K562 (cell line): ENCODE measurements at regions not wholly inside any gene's neighbourhood (a gene's known extent, or its start where the extent isn't known, plus 50 kb on each side); places are given as distances from the start of the nearest gene placed in this dataset.

ENCODE experiments used
- ATAC-seq: fragments of 200-7000 bp; cut with Tn5 transposase; 3 replicates; pipeline ENCODE4 v1.9.1; 2020; ENCODE audit warnings: moderate library complexity
- BruUV-seq: library from RNA; stranded (reverse); fragments of 400-500 nt; replicated peaks from 2 replicates; lab custom pipeline; 2021; lab: Mats Ljungman, UMichigan
- CTCF ChIA-PET: fragments of 300-600 bp; formaldehyde crosslinking; extraction: SDS; loops from one replicate; lab custom pipeline; 2021; ENCODE audit warnings: low intra/inter-chr PET ratio; lab: Yijun Ruan, JAX
- POLR2A ChIA-PET: fragments of 300-600, 350-650 bp; sonication (Branson Sonifier 250); formaldehyde crosslinking; extraction: SDS; loops from one replicate; lab custom pipeline; 2021; ENCODE audit warnings: antibody characterized with exemption, inconsistent platforms; lab: Yijun Ruan, JAX
- DNase-seq, 4 experiments: peaks; one replicate each; pipeline versions ENCODE4 v3.0.0 to v3.0.0-alpha.2; 2011 to 2018; ENCODE audit warnings: low spot score in 3 of 4, mixed read lengths in 3 of 4; ENCODE audit errors: extremely low read depth in 1 of 4
- FAIRE-seq: peaks from 2 replicates; lab custom pipeline; 2011; peaks lifted over from hg19 to GRCh38; lab: Jason Lieb, UNC
- H2AFZ ChIP-seq: 2 replicates; pipeline ENCODE4 v1.6.0; 2011; ENCODE audit warnings: low read depth, low read length, control low read depth, inconsistent platforms
- H3K27ac ChIP-seq: fragments of 200-600 bp; 3 replicates; pipeline ENCODE4 v1.8.0; 2011; ENCODE audit warnings: low read depth, mild to moderate bottlenecking, control low read depth, inconsistent platforms, low read length, moderate library complexity, mixed read lengths; ENCODE audit errors: extremely low read depth
- H3K27me3 ChIP-seq, 2 experiments: fragments of 300-600 bp in 1 of 2; 2 replicates in 1 of 2; 3 replicates in 1 of 2; pipeline versions ENCODE4 v1.6.0 to v1.8.0; 2011; ENCODE audit warnings: inconsistent platforms in 2 of 2, low read length in 2 of 2, mild to moderate bottlenecking in 1 of 2, mixed read lengths in 1 of 2, moderate library complexity in 1 of 2; ENCODE audit not compliant: control insufficient read depth in 2 of 2, insufficient read depth in 2 of 2
- H3K36me3 ChIP-seq: fragments of 300-600 bp; 3 replicates; pipeline ENCODE4 v1.8.0; 2011; ENCODE audit warnings: mild to moderate bottlenecking, low read length, inconsistent platforms; ENCODE audit not compliant: control insufficient read depth, insufficient read depth
- H3K4me1 ChIP-seq, 2 experiments: fragments of 200-600 bp in 1 of 2; replicated peaks in 1 of 2; 2 replicates in 1 of 2; 3 replicates in 1 of 2; pipeline versions ENCODE4 v1.5.1 to v1.8.0; 2011; ENCODE audit warnings: inconsistent platforms in 2 of 2, low read length in 2 of 2, mild to moderate bottlenecking in 1 of 2, mixed read lengths in 1 of 2, moderate library complexity in 1 of 2; ENCODE audit not compliant: control insufficient read depth in 2 of 2, insufficient read depth in 2 of 2
- H3K4me2 ChIP-seq: 2 replicates; pipeline ENCODE4 v1.6.1; 2011; ENCODE audit warnings: low read length, control low read depth, inconsistent platforms, mixed read lengths; ENCODE audit not compliant: insufficient read depth
- H3K4me3 ChIP-seq: fragments of 200-600 bp; sonication (generic), shearing (Covaris generic); 2 replicates; pipeline ENCODE4 v1.5.1; 2016; ENCODE audit warnings: control low read depth, inconsistent platforms
- H3K79me2 ChIP-seq: fragments of 200-600 bp; 3 replicates; pipeline ENCODE4 v1.8.0; 2011; ENCODE audit warnings: low read length, inconsistent platforms; ENCODE audit not compliant: control insufficient read depth, insufficient read depth
- H3K9ac ChIP-seq, 2 experiments: 2 replicates each; pipeline versions ENCODE4 v1.6.0 to v1.6.1; 2011; ENCODE audit warnings: low read depth in 2 of 2, low read length in 2 of 2, control low read depth in 1 of 2, inconsistent platforms in 1 of 2, mild to moderate bottlenecking in 1 of 2, mixed read lengths in 1 of 2; ENCODE audit not compliant: insufficient read depth in 1 of 2
- H3K9me1 ChIP-seq: one replicate; pipeline ENCODE4 v1.6.0; 2011; ENCODE audit warnings: inconsistent platforms, mild to moderate bottlenecking, low read length, moderate library complexity; ENCODE audit not compliant: control insufficient read depth, insufficient read depth
- H3K9me3 ChIP-seq: replicated peaks from 2 replicates; pipeline ENCODE4 v1.5.1; 2011; ENCODE audit warnings: low read depth, low read length, inconsistent platforms; ENCODE audit not compliant: control insufficient read depth, insufficient read depth
- H4K20me1 ChIP-seq: replicated peaks from 2 replicates; pipeline ENCODE4 v1.6.1; 2011; ENCODE audit warnings: low read length, inconsistent platforms, mixed read lengths; ENCODE audit not compliant: control insufficient read depth, insufficient read depth
- CEBPG ChIP-seq, 3 experiments: fragments of 200-800 bp in 1 of 3; sonication (Bioruptor generic) in 1 of 3; sonication (generic) in 1 of 3; formaldehyde crosslinking in 1 of 3; IDR thresholded peaks in 2 of 3; conservative IDR thresholded peaks in 1 of 3; 2 replicates each; pipeline versions ENCODE4 v1.6.1 to v1.8.0; 2016 to 2022; ENCODE audit warnings: missing compliant biosample characterization in 2 of 3, missing genetic modification characterization in 2 of 3, mild to moderate bottlenecking in 1 of 3, missing genetic modification reagents in 1 of 3
- EWSR1 ChIP-seq: fragments of 450-650 bp; IDR thresholded peaks from 2 replicates; pipeline ENCODE4 v1.6.1; 2018; ENCODE audit warnings: borderline replicate concordance, mild to moderate bottlenecking, low read depth, moderate library complexity; ENCODE audit not compliant: partially characterized antibody
- FOXK2 ChIP-seq, 2 experiments: fragments of 450-650 bp; IDR thresholded peaks in 1 of 2; conservative IDR thresholded peaks in 1 of 2; 2 replicates each; pipeline ENCODE4 v1.6.1; 2016; ENCODE audit warnings: low read depth in 2 of 2, mild to moderate bottlenecking in 1 of 2
- NFIC ChIP-seq: fragments of 450-650 bp; IDR thresholded peaks from 2 replicates; pipeline ENCODE4 v1.6.1; 2017; ENCODE audit warnings: mild to moderate bottlenecking, inconsistent platforms
- PHB ChIP-seq: fragments of 250-450 bp; sonication (Bioruptor Pico); IDR thresholded peaks from 2 replicates; pipeline ENCODE4 v1.5.0; 2021
- POLR3G ChIP-seq: IDR thresholded peaks from 2 replicates; pipeline ENCODE4 v1.6.1; 2011; ENCODE audit not compliant: insufficient read length, insufficient replicate concordance; ENCODE audit errors: extremely low read depth
- PRMT5 ChIP-seq: sonication (generic); formaldehyde crosslinking; IDR thresholded peaks from 2 replicates; pipeline ENCODE4 v1.5.0; 2020; ENCODE audit warnings: missing genetic modification reagents
- TEAD1 ChIP-seq, 2 experiments: fragments of 450-650 bp in 1 of 2; sonication (generic) in 1 of 2; formaldehyde crosslinking; IDR thresholded peaks; 2 replicates each; pipeline versions ENCODE4 v1.4.0 to v1.8.0; 2020 to 2022; ENCODE audit warnings: mild to moderate bottlenecking in 2 of 2, missing genetic modification reagents in 1 of 2
- ZNF140 ChIP-seq: fragments of 250-450 bp; sonication (Bioruptor Pico); IDR thresholded peaks from 2 replicates; pipeline ENCODE4 v1.8.0; 2021; ENCODE audit warnings: moderate library complexity, mild to moderate bottlenecking, inconsistent platforms
- ZNF507 ChIP-seq: conservative IDR thresholded peaks from 2 replicates; pipeline ENCODE4 v1.6.1; 2017; ENCODE audit warnings: missing genetic modification characterization, missing compliant biosample characterization
- ZNF707 ChIP-seq: fragments of 250-450 bp; sonication (Bioruptor Pico); conservative IDR thresholded peaks from 2 replicates; pipeline ENCODE4 v1.8.0; 2022; ENCODE audit warnings: inconsistent platforms, mild to moderate bottlenecking, moderate library complexity
- ZZZ3 ChIP-seq: fragments of 450-650 bp; IDR thresholded peaks from 2 replicates; pipeline ENCODE4 v1.6.1; 2016; ENCODE audit warnings: antibody characterized with exemption, mild to moderate bottlenecking, moderate library complexity
- WGBS: fragments of 100-300 bp; shearing (Covaris generic); methylation state at CpG from one replicate; pipeline ENCODE4 v1.1.6; 2016; ENCODE audit warnings: low coverage, mixed read lengths; ENCODE audit not compliant: insufficient coverage; ENCODE audit errors: missing lambda C conversion rate; 5-methylcytosine and 5-hydroxymethylcytosine counted together
- in situ Hi-C: fragments of 300-500 bp; cut with MboI; formaldehyde crosslinking; loops from 4 replicates; pipeline ENCODE4 v1.15.0; 2018; ENCODE audit warnings: inconsistent platforms, mixed read lengths
- intact Hi-C: fragments of 100-400 bp; cut with micrococcal nuclease; formaldehyde crosslinking; loops from 2 replicates; pipeline ENCODE4 v1.14.2; 2022
- TF ChIP-seq, protein P1 (sequence below): sonication (generic); formaldehyde crosslinking; IDR thresholded peaks from 2 replicates; pipeline ENCODE4 v1.8.0; 2022; ENCODE audit warnings: mild to moderate bottlenecking, missing genetic modification reagents
- TF ChIP-seq, protein P2 (sequence below): fragments of 450-650 bp; formaldehyde crosslinking; IDR thresholded peaks from 2 replicates; pipeline ENCODE4 v1.4.0; 2020; ENCODE audit warnings: mild to moderate bottlenecking, mixed read lengths
- TF ChIP-seq, protein P3 (sequence below), 2 experiments: fragments of 450-650 bp in 1 of 2; sonication (generic) in 1 of 2; formaldehyde crosslinking in 1 of 2; IDR thresholded peaks in 1 of 2; conservative IDR thresholded peaks in 1 of 2; 2 replicates each; pipeline versions ENCODE4 v1.6.1 to v1.8.1; 2016 to 2023; ENCODE audit warnings: mild to moderate bottlenecking in 2 of 2, moderate library complexity in 2 of 2, inconsistent platforms in 1 of 2, missing genetic modification reagents in 1 of 2

DNA sequence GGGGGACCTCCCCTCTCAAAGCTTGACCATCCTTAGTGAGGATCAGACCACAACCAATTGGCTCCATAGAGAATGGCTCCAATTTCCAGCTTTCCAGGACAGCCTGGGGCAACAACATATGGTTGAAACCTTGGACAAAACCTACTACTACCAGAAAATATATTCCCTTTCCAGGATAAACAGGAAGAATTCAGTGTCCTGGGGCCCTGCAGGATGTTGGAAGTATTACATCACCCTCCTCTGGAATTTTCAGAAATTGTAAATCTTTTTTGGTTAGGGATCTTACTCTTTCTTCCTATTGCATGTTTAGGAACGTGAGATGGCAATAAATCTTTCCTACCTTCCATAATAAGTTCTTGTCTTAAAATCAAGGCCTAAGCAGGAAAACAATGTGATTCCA, 158.9 kb upstream of the MEIS1 start:
- in situ Hi-C loops: no loop called here

DNA sequence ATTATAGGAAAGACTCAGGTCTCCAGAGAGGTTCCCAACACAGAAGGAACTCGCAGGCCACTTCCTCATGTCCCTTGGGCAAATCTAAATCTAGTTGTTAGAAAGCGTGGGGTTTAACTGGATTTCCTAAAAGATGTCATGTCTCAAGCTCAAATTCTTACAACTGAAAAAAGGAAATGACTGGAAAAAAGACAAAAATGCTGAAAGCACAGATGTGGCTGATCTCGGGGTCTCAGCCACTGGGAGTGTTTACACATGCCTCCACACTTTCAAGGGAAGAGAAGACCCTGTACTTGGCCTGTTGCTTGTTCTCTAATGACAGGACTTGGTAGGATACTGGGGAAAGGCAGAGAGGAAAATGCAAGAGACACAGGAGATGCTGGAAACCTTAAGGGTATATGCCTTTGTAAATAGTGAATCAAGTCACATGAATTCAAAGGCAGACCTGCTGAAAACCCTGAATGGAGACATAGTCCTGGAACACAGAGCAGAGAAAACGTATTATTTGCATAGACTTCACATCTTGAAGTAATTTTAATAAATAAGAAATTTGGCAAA, 160.9 kb upstream of the MEIS1 start:
- Histone ChIP-seq H3K27ac (no peak overlapping the region), H3K27me3 (peaks cover 0 to 2% of the 10 kb centered on the region in 2 experiments; a peak in 1 of 5 replicates), H3K4me1 (no peaks in the 10 kb centered on the region), H3K9ac (no peak overlapping the region), H3K9me3 (no peaks in the 10 kb centered on the region), H3K4me3 (no peak overlapping the region), H3K9me1 (no peaks in the 10 kb centered on the region), H3K79me2 (no peaks in the 10 kb centered on the region), H4K20me1 (no peaks in the 10 kb centered on the region), H3K4me2 (no peak overlapping the region), H2AFZ (no peak overlapping the region), H3K36me3 (no peaks in the 10 kb centered on the region)
- no peak for DNase-seq
- ATAC-seq: no peak
- no peak for FAIRE-seq
- ChIA-PET CTCF (no interaction called here), POLR2A (interaction anchor here (0.7 kb wide), 1 partner anchor 118 kb away, joined by 3 read pairs; no protein-coding TSS in a partner anchor)
- in situ Hi-C loops: no loop called here
- WGBS: 2% methylated on average over 4 of the region's 4 CpGs
- intact Hi-C loops: no loop called here
- BruUV-seq: no TSS peak
- TF ChIP-seq ZNF140 (CRISPR knock-in tag) (no peak), PHB (no peak), EWSR1 (no peak), ZZZ3 (no peak), ZNF707 (CRISPR knock-in tag) (no peak), ZNF507 (tag) (no peak), FOXK2 (conservative IDR thresholded peaks at IDR 0.05 in 1 of 2, IDR thresholded peaks at IDR 0.05 in 1 of 2; ENCODE audit: low read depth in 2 of 2) (no peak), POLR3G (no peak)
- TF ChIP-seq, protein P1, sequence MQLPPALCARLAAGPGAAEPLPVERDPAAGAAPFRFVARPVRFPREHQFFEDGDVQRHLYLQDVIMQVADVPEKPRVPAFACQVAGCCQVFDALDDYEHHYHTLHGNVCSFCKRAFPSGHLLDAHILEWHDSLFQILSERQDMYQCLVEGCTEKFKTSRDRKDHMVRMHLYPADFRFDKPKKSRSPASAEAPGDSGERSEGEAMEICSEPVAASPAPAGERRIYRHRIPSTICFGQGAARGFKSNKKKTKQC (CRISPR knock-in tag): no peak
- TF ChIP-seq, protein P2, sequence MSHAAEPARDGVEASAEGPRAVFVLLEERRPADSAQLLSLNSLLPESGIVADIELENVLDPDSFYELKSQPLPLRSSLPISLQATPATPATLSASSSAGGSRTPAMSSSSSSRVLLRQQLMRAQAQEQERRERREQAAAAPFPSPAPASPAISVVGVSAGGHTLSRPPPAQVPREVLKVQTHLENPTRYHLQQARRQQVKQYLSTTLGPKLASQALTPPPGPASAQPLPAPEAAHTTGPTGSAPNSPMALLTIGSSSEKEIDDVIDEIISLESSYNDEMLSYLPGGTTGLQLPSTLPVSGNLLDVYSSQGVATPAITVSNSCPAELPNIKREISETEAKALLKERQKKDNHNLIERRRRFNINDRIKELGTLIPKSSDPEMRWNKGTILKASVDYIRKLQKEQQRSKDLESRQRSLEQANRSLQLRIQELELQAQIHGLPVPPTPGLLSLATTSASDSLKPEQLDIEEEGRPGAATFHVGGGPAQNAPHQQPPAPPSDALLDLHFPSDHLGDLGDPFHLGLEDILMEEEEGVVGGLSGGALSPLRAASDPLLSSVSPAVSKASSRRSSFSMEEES (CRISPR knock-in tag): no peak

More for the DNA sequence above, 158.9 kb upstream of the MEIS1 start:
- H3K9me1 ChIP-seq: no peaks in the 10 kb centered on the region
- H3K4me3 ChIP-seq: no peak overlapping the region
- H2AFZ ChIP-seq: no peak overlapping the region
- no peaks in the 10 kb centered on the region for H3K79me2 ChIP-seq
- ATAC-seq: no peak
- no peaks in the 10 kb centered on the region for H4K20me1 ChIP-seq
- H3K9me3 ChIP-seq: no peaks in the 10 kb centered on the region
- no peak overlapping the region for H3K9ac ChIP-seq
- H3K27ac ChIP-seq: no peak overlapping the region
- intact Hi-C loops: no loop called here
- H3K4me1 ChIP-seq: no peaks in the 10 kb centered on the region
- no TSS peak for BruUV-seq
- no peaks in the 10 kb centered on the region for H3K36me3 ChIP-seq
- H3K27me3 ChIP-seq: peaks cover 0 to 2% of the 10 kb centered on the region in 2 experiments; a peak in 1 of 5 replicates
- WGBS: 0% methylated on average over 1 of the region's 1 CpG
- DNase-seq: no peak
- TF ChIP-seq PRMT5 (no peak), TEAD1 (CRISPR knock-in tag; IDR thresholded peaks at IDR 0.05) (no peak), NFIC (no peak), CEBPG (CRISPR knock-in tag; IDR thresholded peaks at IDR 0.05) (no peak), CEBPG (tag; conservative IDR thresholded peaks at IDR 0.05 in 1 of 2, IDR thresholded peaks at IDR 0.05 in 1 of 2) (peak in 1 of 2 experiments; percentile 55; a peak in 2 of 4 replicates)
- TF ChIP-seq, protein P3, sequence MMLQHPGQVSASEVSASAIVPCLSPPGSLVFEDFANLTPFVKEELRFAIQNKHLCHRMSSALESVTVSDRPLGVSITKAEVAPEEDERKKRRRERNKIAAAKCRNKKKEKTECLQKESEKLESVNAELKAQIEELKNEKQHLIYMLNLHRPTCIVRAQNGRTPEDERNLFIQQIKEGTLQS (IDR thresholded peaks at IDR 0.05): peak; percentile 36; the same call in 1 of the 2 replicates
- TF ChIP-seq, protein P3 (CRISPR knock-in tag; conservative IDR thresholded peaks at IDR 0.05): no peak
- no peak overlapping the region for H3K4me2 ChIP-seq
- CTCF ChIA-PET: no interaction called here
- POLR2A ChIA-PET: no interaction called here
- no peak for FAIRE-seq
